Stimulated activated naive B cell treated with anti-CD40 and anti-IgM and Interleukin-4, amounts not matched to agents 10 μg/mL and 1 μg/mL and 100 μg/mL, for 72 hours (primary cell): ENCODE measurements at regions not wholly inside any gene's neighbourhood (a gene's known extent, or its start where the extent isn't known, plus 50 kb on each side); places are given as distances from the start of the nearest gene placed in this dataset.

Experiments
- ATAC-seq, 2 donors: fragments of 150-1000 bp; cut with Tn5 transposase; replicated peaks; 2 replicates each; pipeline ENCODE4 v1.10.0; 2021; ENCODE audit warnings: moderate library complexity in 1 of 2
- DNase-seq: peaks from one replicate; pipeline ENCODE4 v3.0.0; 2021
- H3K27ac Mint-ChIP-seq: one replicate; pipeline ENCODE4 v1.8.0; 2022; ENCODE audit warnings: mild to moderate bottlenecking, mixed read lengths
- H3K27me3 Mint-ChIP-seq, 2 donors: one replicate each; pipeline ENCODE4 v1.8.0; 2022; ENCODE audit warnings: mixed read lengths in 2 of 2
- H3K36me3 Mint-ChIP-seq, 2 donors: one replicate each; pipeline ENCODE4 v1.8.0; 2022; ENCODE audit warnings: mixed read lengths in 2 of 2, mild to moderate bottlenecking in 1 of 2
- H3K4me1 Mint-ChIP-seq, 2 donors: one replicate each; pipeline ENCODE4 v1.8.0; 2022; ENCODE audit warnings: mixed read lengths in 2 of 2, mild to moderate bottlenecking in 1 of 2
- H3K4me3 Mint-ChIP-seq, 2 donors: one replicate each; pipeline ENCODE4 v1.8.0; 2022; ENCODE audit warnings: mild to moderate bottlenecking in 2 of 2, mixed read lengths in 2 of 2, moderate library complexity in 1 of 2
- H3K9me3 Mint-ChIP-seq, 2 donors: one replicate each; pipeline ENCODE4 v1.8.0; 2022; ENCODE audit warnings: mixed read lengths in 2 of 2, mild to moderate bottlenecking in 1 of 2

DNA sequence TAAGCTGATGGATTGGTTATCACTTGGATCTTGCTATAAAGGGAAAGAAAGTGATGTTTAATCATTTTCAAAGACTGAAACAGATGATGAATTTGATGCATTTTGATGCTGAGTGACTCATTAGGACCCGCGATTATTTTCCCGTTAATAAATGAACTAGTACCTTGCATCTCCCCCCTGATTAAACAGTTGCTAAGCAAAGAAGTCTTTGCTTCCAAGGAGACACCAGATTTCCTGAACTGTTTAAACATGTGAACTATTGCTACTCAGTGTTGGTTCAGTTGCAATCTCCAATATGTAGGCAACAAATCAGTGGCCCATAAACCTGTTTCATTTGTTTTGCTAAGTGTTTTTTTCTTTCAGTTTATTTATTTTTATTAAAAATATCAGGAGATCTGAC lies 375.2 kb downstream of the AACS start:
- DNase-seq (no peak), ATAC-seq (no peak)
- no peaks in the 10 kb centered on the region for H3K4me1 Mint-ChIP-seq
- no peak overlapping the region for H3K27ac Mint-ChIP-seq
- peaks cover 5 to 15% of the 10 kb centered on the region in 2 donors for H3K27me3 Mint-ChIP-seq
- H3K9me3 Mint-ChIP-seq, result peaks cover 4 to 5% of the 10 kb centered on the region in 2 donors
- H3K4me3 Mint-ChIP-seq, result no peak overlapping the region
- H3K36me3 Mint-ChIP-seq, result no peaks in the 10 kb centered on the region

DNA sequence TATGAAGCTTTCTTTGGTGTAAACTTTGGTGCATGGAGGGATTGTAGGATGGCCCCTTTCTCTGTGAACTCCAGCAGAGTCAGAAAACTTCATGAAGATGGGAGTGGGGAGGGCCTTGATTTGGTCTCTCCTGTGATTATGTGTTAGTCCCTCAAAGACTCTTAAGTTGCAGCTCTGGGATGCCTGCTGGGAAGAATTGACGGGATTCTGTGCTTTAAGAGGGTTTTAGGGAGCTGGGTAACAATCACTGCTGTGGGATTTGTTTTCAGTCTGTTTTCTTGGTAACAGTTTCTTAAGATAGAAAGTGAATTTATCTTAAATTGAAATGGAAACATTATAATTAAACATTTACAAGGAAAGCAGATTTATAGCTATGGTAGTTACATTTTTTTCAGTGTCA lies 378.1 kb downstream of the AACS start:
- H3K27ac Mint-ChIP-seq, result no peak overlapping the region
- H3K36me3 Mint-ChIP-seq, result no peaks in the 10 kb centered on the region
- DNase-seq (no peak), ATAC-seq (no peak)
- H3K9me3 Mint-ChIP-seq, result peaks cover 8 to 10% of the 10 kb centered on the region in 2 donors
- H3K4me3 Mint-ChIP-seq, result no peak overlapping the region
- peaks cover 5 to 17% of the 10 kb centered on the region in 2 donors for H3K27me3 Mint-ChIP-seq
- H3K4me1 Mint-ChIP-seq, result no peaks in the 10 kb centered on the region

DNA sequence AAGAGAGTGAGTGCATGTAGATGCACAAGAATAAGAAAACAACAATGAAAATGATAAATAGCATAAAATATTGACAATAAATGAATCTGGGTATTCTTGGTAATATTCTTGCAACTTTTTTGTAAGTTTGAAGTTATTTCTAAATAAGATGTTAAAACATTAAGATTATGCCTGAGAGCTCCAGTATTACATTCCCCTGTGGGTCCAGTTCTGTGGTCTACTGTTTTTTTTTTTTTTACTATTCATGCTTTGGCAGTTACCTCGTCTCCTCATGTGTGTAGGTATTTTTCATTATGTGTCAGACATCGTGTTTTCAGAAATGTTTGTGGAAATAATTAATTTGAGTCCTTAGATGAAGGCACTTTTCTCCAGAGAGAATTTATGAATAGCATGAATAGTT lies 386.2 kb downstream of the AACS start:
- H3K27ac Mint-ChIP-seq, result no peak overlapping the region

DNA sequence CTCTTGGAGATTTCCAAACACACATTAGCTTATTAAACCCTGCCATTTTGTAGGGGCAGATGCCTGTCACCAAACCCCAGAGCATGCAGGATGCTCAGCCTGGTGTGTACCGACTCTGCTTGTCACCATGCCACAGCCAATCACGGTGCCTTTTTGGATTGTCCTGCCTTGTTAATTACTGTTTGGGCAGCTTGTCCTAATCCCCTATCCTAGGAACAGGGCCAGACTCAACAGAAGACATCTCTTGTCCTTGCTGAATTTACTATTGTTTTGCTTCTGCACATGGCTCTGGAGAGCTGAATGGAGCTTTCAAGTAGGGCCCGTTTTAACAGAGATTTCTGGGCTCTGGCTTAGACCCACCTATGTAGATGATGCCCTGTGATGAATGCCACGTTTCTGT lies 388.5 kb downstream of the AACS start:
- Mint-ChIP-seq H3K4me3 (no peak overlapping the region), H3K27ac (no peak overlapping the region), H3K4me1 (no peaks in the 10 kb centered on the region), H3K9me3 (peaks cover 12 to 20% of the 10 kb centered on the region in 2 donors), H3K27me3 (peaks cover 17 to 26% of the 10 kb centered on the region in 2 donors), H3K36me3 (peaks cover 0 to 2% of the 10 kb centered on the region in 2 donors)
- no peak for ATAC-seq
- DNase-seq, result no peak

More for the DNA sequence above, 386.2 kb downstream of the AACS start:
- Mint-ChIP-seq H3K4me1 (no peaks in the 10 kb centered on the region), H3K4me3 (no peak overlapping the region), H3K9me3 (peaks cover 14 to 23% of the 10 kb centered on the region in 2 donors), H3K36me3 (peaks cover 0 to 2% of the 10 kb centered on the region in 2 donors), H3K27me3 (peaks cover 11% of the 10 kb centered on the region in 2 donors)
- ATAC-seq (no peak), DNase-seq (no peak)

DNA sequence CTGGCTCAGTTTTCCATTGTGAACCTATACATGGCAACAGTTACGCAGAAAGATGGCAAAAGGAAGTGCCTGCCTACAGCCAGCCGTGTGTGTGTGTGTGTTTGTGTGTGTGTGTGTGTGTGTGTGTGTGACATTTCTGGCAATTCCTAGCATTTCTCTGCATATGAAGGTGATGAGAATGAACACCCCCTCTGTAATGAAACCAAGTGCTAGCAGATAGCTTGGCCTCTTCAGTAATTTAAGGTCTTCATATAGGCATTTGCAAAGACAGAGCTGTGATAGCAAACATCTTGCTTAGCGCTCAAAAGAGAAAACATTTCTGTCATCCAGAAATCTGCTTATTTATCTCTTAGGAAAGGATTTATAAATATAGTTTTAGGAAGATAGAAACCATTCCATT lies 389.1 kb downstream of the AACS start:
- peaks cover 17 to 26% of the 10 kb centered on the region in 2 donors for H3K27me3 Mint-ChIP-seq
- DNase-seq, result no peak
- peaks cover 15 to 19% of the 10 kb centered on the region in 2 donors for H3K9me3 Mint-ChIP-seq

DNA sequence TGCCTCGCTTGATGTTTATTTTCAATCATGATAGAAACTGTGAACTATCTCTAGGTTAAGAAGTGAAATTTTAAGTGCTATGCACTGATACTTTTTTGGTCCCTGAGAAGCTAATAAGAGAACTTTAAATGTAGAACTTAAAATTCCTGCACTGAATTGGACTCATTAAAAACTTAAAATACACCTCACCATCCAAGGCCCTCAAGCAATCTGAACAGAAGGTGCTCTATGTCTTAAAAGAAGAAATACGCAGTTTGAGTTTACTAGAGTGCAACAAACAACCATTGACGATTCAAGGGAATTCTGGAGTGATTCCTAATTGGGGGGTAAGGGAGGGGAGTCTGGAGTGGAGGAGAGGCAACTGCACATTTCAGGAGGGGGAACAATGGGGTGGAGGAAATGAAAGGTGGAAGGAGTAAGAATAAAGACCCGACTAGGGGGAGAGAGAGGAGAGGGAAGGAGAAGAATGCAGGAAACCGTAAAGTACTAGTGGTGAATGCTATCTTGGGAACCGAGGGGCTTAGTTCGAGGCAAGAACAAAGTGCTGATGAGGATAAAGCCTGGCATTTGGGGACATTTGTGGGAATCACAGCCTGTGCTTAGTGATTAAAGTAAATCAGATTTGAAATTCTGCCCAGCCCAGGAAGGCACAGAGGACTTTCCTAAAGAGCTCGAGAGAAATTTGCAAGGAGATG lies 389.7 kb downstream of the AACS start:
- no peak for DNase-seq
- ATAC-seq, result no peak
- Mint-ChIP-seq H3K36me3 (no peaks in the 10 kb centered on the region), H3K27ac (no peak overlapping the region), H3K4me1 (no peaks in the 10 kb centered on the region), H3K4me3 (no peak overlapping the region), H3K27me3 (peaks cover 17 to 22% of the 10 kb centered on the region in 2 donors), H3K9me3 (peaks cover 13 to 15% of the 10 kb centered on the region in 2 donors)

More for the DNA sequence above, 389.1 kb downstream of the AACS start:
- no peak for ATAC-seq
- Mint-ChIP-seq H3K4me1 (no peaks in the 10 kb centered on the region), H3K36me3 (peaks cover 0 to 2% of the 10 kb centered on the region in 2 donors), H3K27ac (no peak overlapping the region), H3K4me3 (no peak overlapping the region)

DNA sequence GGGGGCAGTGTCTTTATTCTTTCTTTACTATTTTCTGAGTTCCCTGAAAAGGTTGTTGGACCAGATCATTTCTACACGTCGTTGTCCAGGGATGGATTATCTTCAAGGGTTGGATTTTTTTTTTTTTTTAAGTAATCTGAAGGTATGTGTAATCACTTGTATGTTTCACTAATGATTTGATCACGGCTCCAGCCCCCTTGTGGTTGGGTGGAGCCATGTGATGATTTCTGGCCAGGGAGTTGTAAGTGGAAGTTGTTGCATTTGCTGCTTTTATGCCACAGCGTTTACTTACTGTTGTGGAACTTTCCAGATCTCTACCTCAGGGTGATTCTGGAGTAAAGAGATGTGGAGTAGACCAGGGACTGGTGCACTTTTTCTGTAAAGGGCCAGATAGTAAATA lies 390.3 kb downstream of the AACS start:
- H3K4me1 Mint-ChIP-seq, result no peaks in the 10 kb centered on the region
- ATAC-seq, result no peak
- H3K27me3 Mint-ChIP-seq, result peaks cover 17 to 22% of the 10 kb centered on the region in 2 donors
- no peak overlapping the region for H3K4me3 Mint-ChIP-seq
- no peak overlapping the region for H3K27ac Mint-ChIP-seq
- H3K36me3 Mint-ChIP-seq, result no peaks in the 10 kb centered on the region
- no peak for DNase-seq
- H3K9me3 Mint-ChIP-seq, result peaks cover 13 to 14% of the 10 kb centered on the region in 2 donors

DNA sequence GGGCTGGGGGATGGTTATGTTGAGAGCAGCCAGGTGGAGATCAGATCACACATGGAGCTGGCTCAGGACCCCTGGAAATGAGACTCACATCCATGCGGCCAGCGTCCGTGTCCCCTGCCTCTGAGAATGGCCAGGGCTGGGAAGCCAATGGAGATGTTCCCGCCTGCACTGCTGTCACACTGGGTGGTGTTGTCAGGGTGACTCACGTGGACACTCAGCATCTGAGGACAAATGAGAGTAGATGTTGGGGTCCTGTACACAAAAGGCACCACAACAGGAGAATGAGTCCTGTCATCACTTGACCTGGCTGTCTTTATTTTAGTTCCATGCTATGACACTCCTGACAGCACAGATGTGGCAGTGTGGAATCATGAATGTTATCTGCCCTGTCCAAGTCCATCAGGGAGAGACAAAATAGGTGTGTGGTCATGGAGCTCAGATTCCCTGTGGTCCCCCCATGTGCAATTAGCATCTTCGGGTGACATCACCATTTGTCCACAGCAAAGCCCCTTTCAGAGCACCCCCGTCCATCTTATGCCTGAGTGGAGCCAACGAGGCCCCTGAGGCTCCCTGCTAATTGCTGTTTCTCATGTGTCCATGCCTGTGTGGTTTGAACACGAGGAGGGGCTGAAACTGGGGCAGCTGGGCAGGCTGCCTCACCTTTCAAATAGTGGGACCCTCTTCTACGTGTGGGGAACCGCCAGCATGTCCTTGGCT lies 393.5 kb downstream of the AACS start:
- peaks cover 3 to 5% of the 10 kb centered on the region in 2 donors for H3K9me3 Mint-ChIP-seq
- ATAC-seq, result no peak
- H3K4me1 Mint-ChIP-seq, result no peaks in the 10 kb centered on the region
- no peak for DNase-seq
- H3K27me3 Mint-ChIP-seq, result peaks cover 20 to 22% of the 10 kb centered on the region in 2 donors
- H3K4me3 Mint-ChIP-seq, result no peak overlapping the region
- no peaks in the 10 kb centered on the region for H3K36me3 Mint-ChIP-seq
- H3K27ac Mint-ChIP-seq, result no peak overlapping the region

DNA sequence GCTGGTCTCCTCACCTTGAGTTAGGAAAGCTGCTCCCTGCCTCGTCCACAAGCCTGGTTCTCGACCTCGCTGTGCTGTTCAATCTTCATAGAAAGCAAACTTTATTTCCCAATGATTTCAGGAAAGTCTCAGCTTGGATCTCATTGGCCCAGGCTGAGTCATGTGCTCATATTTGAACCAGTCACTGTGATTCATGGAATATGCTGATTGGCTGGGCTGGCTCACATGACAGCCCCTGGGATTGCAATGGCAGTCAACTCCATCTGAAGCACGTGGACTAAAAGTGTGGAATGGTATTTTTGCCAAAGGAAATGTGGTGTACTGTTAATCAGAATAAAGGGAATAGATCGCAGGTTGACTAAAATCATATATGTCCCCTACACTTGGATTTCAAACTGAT lies 396.6 kb downstream of the AACS start:
- DNase-seq (no peak), ATAC-seq (no peak)
- Mint-ChIP-seq H3K27me3 (peaks cover 10 to 12% of the 10 kb centered on the region in 2 donors), H3K4me3 (no peak overlapping the region), H3K9me3 (peaks cover 3 to 5% of the 10 kb centered on the region in 2 donors), H3K27ac (no peak overlapping the region), H3K4me1 (no peaks in the 10 kb centered on the region), H3K36me3 (no peaks in the 10 kb centered on the region)

DNA sequence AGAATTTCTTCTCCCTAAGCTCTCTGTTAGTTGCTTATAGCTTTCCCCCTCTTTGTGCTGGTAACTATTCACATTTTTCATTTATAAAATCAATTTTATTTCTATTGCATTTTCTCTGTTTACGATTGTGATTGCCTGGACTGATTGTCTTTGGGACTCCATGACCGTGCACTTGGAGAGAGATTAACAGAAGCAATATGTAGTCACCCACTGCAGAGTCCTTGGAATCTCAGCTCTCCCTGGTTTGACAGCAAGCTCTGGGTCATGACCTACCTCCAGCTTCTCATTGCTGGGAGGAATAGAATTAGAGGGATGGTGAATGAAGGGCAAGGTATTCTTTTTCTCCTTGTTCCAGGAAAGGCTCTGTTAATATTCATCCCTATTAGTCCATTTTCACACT lies 398.2 kb downstream of the AACS start:
- H3K27ac Mint-ChIP-seq, result no peak overlapping the region
- DNase-seq, result no peak
- ATAC-seq, result no peak
- H3K9me3 Mint-ChIP-seq, result peaks cover 3 to 5% of the 10 kb centered on the region in 2 donors
- H3K4me3 Mint-ChIP-seq, result no peak overlapping the region
- no peaks in the 10 kb centered on the region for H3K36me3 Mint-ChIP-seq
- H3K27me3 Mint-ChIP-seq, result peaks cover 0 to 6% of the 10 kb centered on the region in 2 donors
- H3K4me1 Mint-ChIP-seq, result no peaks in the 10 kb centered on the region

DNA sequence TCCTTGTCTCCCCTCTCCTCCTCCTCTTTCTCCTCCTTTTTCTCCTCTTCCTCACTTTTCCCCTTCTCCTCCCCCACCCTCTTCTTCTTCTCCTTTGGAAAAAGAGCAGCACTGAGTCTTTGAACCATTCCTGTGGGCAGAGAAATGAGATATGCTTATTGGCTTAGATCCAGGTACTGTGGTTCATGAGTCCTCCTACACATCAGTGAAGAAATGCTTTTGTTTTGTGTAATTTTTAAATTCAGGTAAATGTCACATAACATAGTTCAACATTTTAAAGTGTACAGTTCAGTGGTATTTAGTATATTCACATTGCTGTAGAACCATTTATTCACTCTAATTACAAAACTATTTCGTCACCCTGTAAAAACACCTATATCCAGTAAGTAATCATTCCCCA lies 402.1 kb downstream of the AACS start:
- H3K27ac Mint-ChIP-seq, result no peak overlapping the region
- H3K9me3 Mint-ChIP-seq, result no peaks in the 10 kb centered on the region
- H3K4me1 Mint-ChIP-seq, result no peaks in the 10 kb centered on the region
- H3K27me3 Mint-ChIP-seq, result peaks cover 0 to 6% of the 10 kb centered on the region in 2 donors
- H3K36me3 Mint-ChIP-seq, result no peaks in the 10 kb centered on the region
- ATAC-seq (no peak), DNase-seq (no peak)
- no peak overlapping the region for H3K4me3 Mint-ChIP-seq

DNA sequence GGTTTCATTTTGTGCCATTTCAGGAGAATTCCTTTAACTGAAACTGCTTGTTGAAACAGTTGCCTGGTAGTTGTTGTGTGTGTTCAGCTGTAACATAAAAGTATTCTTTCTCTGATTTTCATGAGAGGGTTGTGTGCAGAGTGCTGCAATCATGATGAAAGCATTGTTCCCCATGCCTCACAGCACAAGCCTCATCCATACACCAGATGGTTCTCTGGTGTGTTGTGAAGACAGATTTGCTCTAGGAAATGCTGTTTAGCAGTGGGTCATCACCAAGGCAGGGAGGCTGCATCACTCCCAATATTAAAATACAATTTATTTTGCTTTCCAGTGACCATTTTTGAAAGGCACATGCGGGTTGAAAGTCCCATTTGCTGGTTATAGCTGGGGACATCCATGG lies 404.4 kb downstream of the AACS start:
- no peak for DNase-seq
- Mint-ChIP-seq H3K27me3 (no peaks in the 10 kb centered on the region), H3K36me3 (no peaks in the 10 kb centered on the region), H3K4me1 (no peaks in the 10 kb centered on the region), H3K4me3 (no peak overlapping the region), H3K9me3 (peaks cover 0 to 3% of the 10 kb centered on the region in 2 donors), H3K27ac (no peak overlapping the region)
- no peak for ATAC-seq

DNA sequence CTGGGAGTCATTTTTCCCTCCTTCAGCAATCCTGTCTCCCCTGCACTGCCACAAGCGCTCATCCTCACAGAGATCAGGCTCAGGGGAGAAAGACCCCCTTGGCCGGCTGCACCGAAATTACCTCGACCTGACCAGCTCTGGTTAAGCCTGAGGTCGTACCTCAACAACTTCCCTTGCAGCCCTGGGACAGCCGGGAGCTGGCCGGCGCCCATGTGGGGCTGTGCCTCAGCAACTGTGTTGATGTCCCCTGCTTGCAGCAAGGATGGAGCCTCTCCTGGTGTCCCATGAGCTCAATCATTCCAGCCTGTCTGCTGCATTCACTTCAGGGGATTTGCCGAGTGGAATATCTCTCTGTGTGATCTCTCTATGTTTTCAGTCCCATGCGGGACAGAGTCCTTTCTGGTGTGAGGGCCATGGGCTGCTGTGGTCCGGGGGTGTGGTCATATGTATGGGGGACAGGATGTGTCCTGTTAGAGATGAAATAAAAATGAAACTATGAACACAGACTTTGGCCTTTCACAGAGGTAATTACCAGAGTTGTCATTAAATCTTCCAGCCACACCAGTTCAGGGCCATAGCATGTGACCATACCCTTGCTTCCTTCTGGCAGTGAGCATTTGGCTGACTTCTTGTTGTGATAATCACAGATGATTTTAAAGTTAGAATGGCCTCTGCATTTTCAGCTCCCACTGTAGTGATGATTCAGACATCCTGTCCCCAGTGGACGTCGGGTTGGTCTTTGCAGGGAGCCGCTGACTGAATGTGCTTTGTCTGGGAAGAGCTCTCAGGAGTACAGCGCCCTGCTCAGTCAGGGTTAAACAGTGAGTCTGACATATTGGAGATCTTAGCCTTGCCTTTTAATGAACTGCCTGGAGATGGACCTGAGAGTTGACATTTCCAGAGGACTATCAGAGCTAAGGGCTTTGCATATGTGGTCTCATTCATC lies 405.9 kb downstream of the AACS start:
- no peaks in the 10 kb centered on the region for H3K36me3 Mint-ChIP-seq
- no peak overlapping the region for H3K4me3 Mint-ChIP-seq
- ATAC-seq, result no peak
- H3K4me1 Mint-ChIP-seq, result no peaks in the 10 kb centered on the region
- no peak for DNase-seq
- H3K27ac Mint-ChIP-seq, result no peak overlapping the region
- peaks cover 0 to 3% of the 10 kb centered on the region in 2 donors for H3K9me3 Mint-ChIP-seq
- no peaks in the 10 kb centered on the region for H3K27me3 Mint-ChIP-seq

DNA sequence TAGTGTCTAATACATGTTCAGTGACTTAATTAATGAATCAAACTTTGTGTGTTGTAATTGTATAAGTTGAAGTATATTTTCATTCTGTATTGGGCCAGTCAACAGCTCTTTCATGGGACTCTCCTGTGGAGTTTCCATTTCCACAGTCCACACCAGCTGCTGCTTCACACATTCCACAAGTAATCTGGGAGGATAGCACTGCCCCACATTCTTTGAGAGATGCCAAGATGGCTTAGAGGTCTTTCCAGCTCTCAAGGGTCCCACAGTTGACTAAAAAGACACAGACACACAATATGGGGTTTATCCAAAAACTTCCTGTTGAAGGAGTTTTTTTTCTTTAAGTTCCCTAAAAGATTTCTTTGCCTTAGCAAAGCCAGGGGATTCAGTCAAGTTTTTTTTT lies 408.3 kb downstream of the AACS start:
- H3K27ac Mint-ChIP-seq, result no peak overlapping the region
- no peak for ATAC-seq
- no peak overlapping the region for H3K4me3 Mint-ChIP-seq
- H3K4me1 Mint-ChIP-seq, result no peaks in the 10 kb centered on the region
- DNase-seq, result no peak
- peaks cover 0 to 10% of the 10 kb centered on the region in 2 donors for H3K27me3 Mint-ChIP-seq
- H3K36me3 Mint-ChIP-seq, result no peaks in the 10 kb centered on the region
- peaks cover 0 to 3% of the 10 kb centered on the region in 2 donors for H3K9me3 Mint-ChIP-seq
